GM19240 (cell line): ENCODE measurements at regions not wholly inside any gene's neighbourhood (a gene's known extent, or its start where the extent isn't known, plus 50 kb on each side); places are given as distances from the start of the nearest gene placed in this dataset.

ENCODE experiments used
- DNase-seq: peaks from one replicate; pipeline ENCODE4 v3.0.0; 2011; ENCODE audit warnings: low spot score; ENCODE audit not compliant: insufficient read length

DNA sequence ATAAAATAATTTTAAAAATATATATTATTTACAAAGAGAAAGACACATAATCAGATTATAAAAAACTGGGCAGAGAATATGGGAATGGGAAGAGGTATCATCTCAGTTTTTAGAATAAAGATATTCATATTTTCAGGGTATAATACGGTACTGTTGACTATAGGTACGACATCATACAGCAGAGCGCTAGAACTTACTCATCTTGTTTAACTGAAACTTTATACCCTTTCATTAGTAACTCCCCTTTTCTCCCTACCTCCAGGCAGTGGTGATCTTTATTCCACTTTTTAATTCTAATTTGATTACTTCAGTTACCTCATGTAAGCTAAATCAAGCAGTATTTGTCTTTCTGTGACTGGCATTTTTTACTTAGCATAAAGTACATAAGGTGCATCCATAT lies 742.1 kb downstream of the MTRR start:
- DNase-seq: no peak

DNA sequence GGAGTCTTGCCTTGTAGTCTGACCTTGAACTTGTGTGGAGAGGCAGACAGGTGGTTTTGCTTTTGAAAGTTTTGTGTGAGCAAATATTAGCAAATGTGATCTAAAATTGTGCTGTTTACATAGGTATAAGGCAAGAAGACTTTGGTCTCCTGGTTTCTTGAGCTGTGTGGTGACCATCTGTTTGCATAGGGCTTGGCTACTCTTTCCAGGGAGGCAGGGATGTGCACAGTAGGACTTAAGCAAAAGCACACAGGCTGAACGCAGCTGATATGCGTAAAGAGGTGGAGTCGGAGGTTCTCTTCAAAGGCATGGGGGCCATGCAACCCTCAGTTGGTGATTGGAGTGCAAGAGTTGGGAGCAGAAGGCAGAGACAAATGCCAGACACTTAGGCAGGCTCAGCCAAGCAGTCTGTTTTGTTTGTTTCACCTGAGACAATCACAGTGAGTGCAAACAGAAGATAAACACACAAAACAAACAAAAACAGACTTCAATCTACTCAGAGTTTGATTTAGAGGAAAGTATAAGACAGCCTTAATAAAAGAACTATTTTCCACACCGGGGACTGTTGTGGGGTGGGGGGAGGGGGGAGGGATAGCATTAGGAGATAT lies 744.2 kb downstream of the MTRR start:
- DNase-seq: no peak

DNA sequence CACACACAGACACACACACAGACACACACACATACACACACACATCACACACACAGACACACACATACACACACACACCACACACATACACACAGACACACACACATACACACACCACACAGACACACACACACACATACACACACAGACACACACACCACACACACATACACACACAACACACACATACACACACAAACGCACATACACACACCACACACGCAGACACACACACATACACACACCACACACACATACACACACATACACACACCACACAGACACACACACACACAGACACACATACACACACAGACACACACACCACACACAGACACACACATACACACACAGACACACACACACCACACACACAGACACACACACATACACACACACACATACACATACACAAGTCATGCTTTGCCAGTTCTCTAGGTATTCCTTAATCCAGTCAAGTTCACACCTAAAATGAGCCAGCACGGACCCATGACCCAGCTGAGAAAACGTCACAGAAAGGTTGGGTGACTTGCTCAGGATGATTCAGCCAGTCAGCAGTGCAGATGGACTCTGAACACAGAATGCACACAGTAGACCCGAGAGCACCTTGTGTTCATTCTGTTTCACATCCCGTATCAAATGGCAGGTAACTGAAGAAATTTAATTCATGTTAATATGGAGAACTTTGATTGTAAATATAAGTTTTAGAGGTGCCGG lies 746.4 kb downstream of the MTRR start:
- DNase-seq: no peak

DNA sequence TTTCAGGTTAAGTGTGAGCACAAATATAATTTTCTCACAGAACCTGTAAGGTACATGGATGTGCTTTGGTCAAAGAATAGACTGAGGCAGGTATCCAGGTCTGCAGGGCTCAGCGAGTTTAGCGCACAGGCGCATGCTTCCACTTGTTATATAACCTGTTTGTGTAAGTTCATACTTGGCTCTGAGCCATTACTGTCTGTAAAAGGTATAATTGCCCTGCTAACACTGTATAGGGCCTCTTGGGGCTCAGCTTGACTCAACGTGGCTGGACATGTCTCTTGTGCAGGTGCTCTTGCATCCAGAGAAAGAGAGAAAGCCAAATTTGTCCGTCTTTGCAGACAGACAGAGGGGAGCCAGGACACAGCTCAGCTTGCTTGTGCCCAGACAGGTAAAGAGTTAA lies 759.6 kb downstream of the MTRR start:
- DNase-seq: no peak

DNA sequence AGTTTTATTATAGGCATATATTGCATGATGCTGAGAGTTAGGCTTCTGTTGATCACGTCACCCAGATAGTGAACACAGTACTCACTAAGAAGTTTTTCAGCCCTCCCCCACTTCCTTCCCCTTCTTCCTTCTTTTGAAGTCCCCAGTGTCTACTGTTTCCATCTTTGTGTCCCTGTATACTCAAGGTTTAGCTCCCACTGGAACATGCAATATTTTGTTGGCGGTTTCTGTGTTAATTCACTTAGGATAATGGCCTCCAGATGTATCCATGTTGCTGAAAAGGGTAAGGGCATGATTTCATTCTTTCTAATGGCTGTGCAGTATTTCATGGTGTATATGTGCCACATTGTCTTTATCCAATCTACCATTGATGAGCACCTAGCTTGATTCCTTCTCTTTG lies 764.3 kb downstream of the MTRR start:
- no peak for DNase-seq

DNA sequence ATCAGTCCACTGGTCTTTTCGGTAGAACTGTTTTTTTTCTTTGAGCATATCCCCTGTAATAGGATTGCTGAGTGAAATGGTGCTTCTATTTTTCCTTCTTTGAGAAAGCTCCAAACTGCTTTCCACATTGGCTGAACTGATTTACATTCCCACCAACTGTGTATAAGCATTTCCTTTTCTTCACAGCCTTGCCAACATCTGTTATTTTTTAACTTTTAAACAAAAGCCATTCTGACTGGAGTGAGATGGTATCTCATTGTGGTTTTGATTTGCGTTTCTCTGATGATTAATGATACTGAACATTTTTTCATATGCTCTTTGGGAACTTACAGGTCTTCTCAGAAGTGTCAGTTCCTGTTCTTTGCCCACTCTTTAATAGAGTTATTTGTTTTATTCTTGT lies 764.7 kb downstream of the MTRR start:
- DNase-seq: no peak

DNA sequence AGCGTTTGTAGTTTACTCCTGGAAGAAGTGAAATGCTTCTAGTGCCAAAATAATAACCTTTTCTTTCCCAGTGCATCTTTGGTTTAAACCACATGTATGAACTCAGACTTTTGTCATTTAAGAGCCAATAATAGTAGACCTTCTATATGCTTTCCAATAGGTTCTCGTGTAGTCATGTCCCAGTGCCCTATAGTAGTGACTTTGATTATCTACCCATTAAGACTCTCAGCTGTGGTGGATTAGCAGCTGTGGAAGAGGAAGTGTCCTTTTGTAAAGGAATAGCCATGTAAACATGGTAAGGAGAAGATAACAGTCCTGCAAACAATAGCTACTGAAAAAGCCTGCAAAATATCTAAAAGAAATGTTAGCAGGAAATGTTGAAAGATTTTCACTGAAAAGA lies 765.3 kb downstream of the MTRR start:
- DNase-seq: no peak

DNA sequence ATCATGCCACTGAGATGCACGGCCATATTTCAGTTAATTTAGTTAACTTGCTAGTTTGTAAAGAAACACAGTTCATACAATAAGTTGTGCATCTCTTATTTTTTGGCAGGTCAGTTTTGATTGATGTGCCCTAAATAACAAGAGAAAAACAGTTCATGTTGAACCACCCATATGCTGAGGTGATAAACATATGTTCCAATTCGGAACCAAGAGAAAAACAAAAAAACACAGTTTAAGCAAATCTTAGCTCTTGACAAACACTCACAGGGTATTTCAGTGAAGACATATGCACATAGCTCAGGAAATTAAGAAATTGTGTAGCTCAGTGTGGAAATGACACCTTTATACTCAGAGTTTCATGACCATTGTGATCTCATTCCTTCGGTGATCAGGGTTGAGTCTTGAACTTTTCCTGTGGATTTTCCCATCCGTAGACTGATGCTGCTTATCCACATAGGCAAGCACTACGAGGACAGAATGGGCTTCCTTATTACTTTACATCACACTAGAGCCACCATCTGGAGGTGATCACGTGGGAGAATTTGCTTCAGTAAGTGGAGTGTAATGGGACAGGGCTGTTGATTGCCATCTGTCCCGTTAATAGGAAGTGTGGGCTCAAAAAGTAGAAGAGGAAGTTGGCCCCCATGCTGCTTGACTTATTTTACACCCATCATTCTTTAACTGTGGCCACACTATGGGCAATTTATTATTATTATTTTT lies 773.0 kb downstream of the MTRR start:
- no peak for DNase-seq

DNA sequence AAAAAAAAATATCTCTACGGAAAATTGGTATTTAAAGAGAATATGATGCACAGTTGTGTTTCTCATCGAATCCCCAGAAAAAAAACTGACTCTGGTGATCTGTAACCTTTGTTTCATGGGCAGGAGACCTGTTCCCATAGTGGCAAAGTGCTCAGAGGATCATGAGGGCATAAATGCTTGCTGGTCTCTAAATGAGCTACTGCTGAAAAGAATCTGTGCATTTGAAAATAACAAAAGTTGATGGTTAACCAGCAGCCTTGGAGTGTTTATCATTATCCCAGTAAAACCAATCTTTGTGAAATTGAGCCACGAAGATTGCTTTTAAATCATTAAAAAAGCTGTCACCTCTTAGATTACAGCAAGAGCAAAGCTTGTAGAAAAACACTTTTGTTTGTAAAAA lies 775.4 kb downstream of the MTRR start:
- DNase-seq: no peak

DNA sequence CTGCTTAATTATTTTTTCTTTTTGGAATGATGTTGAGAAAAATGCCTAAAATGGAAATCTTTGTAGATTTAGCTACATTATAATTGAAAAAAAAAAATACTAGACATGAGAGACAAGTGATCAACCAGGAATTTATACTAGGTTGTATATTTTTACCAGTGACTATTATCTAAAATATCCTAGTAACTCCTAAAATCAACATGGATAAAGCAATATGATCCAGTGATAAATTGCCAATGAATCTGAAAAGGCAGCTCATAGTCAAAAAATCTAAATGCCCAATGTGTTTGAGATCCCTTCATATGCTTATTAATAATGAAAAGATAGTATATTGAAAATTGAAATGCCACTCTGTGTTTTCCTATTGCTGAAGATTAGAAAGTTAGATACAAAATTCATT lies 778.2 kb downstream of the MTRR start:
- DNase-seq: no peak

DNA sequence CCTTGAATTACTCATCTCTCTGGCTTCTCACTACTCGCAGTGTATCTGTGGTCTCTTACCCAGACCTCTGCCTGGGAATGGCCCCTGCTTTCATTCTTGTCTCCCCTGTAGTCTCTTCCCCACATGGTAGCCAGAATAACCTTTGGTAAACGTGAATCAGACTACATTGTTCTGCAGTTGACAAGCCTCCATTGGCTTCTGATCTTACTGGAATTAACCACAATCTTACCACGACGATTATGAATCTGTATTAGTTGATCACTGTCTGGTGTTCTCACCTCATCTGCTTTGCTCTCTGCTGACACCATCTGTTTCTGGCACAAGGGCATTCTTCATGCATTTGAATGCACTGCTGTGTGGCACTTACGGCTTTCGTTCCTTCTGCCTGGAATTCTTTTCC lies 781.2 kb downstream of the MTRR start:
- DNase-seq: no peak

DNA sequence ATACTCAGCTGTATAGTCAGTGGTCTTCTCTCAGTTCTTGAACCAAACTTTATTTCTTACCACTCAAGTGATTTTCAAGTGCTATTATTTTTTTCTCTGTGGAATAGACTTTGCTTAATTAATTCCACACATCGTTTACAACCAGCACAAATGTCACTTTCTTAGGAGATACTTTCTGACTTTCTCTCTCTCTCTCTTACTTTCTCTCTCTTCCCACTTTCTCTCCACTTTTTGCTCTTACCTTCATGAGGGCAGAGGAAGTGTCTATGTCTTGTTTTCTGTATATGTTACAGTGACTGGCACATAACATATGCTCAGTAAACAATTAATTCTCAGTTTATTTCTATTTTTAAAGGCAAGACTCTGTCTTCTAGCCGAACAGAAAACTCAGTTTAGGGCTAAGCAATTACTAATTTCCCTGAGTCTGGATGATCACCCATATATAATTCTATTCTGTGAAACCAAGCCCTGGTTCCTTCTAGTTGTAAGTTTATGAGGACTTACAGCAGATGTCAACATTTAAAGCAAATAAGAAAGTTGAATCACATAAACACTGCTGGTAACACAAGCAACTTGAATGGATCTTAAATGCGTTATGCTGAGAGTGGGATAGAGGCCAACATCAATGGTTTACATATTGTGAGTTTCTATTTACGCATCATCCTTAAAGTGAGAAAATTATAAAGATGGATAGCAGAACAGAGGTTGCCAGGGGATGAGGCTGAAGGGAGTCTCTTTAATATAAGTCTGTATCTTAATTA lies 791.4 kb downstream of the MTRR start:
- DNase-seq: no peak

DNA sequence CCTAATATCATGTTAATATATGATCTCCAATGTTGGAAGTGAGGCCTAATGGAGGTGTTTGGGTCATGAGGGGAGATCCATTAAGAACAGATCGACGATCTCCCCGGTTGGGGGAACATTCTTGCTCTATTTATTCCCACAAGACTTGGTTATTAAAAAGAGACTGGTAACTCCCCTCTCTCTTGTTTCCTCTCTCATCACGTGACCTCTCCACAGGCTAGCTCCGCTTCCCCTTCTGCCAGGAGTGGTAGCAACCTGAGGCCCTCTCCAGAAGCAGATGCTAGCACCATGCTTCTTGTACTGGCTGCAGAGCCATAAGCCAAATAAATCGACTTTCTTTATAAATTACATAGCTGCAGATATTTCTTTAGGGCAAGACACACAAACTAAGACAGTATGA lies 794.4 kb downstream of the MTRR start:
- no peak for DNase-seq

DNA sequence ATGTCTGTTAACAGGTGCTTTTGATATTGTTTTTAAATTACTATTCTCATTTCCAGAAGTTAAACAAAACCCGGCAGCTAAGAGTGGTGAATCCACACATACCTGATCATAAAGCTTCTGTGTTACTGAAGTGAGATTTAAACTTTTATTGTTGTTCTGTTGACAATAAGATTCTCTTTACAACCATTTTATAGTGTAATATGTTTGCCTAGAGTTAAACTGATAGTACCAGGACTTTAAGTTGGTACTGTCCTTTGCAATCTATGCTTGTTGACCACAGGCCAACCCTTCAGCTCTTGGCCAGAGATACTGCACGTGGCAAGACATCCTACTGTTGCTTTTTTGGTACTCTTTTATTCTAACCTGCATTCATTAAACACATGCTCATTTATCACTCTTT lies 806.2 kb downstream of the MTRR start:
- DNase-seq: no peak

DNA sequence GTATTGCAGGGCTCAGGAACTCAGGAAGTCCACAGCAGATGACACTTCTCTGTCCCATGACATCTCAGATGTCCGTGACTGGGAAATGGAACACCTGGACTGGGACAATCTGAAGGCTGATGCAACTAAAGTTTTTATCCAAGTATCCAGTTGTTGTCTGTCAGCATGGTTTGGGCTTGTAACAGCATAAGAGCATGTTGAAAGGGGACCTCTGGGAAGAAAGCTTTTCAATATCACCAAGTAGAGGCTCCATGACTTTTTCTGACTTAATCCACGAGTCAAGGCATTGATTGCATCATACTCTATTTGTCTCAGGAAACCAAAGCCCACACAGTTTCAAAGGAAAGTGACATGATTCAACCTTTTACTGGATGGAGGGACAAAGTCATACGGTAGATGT lies 807.7 kb downstream of the MTRR start:
- DNase-seq: no peak

DNA sequence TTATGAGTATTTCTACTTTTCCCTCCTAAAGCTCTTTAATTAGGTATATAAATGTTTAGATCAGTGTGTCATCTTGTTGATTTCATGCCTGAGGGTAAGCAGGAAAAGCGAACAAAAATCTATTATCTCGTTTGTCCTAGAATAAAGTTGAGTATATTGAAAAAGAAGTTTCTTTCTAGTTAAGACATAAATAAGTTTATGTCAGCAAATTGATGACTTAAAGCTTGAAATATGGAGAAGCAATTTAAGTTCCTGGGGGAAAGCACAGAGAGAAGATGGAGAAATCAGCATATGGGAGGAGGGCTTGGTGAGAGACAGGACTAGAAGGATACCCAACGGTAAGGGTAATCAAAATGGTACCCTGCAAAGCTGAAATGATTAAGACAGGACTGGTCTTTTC lies 813.4 kb downstream of the MTRR start:
- DNase-seq: no peak

DNA sequence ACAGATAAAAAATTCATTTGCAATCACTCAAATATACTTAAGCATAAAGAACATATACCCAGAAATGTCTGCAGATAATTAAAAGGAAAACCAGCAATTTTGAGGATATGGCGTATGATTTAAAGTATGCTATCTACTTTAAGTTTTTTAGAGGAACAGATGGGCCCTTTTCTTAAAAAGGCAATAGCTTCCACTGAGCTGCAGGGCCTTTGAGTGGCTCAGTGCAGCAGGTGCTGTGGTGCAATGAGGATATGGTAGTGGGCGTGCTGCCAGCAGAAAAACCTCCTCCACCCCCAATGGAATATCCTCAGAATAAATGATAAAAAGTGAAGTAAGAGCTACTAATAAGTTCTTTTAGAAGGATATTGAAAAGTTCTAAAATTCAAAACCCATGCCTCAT lies 814.5 kb downstream of the MTRR start:
- no peak for DNase-seq

DNA sequence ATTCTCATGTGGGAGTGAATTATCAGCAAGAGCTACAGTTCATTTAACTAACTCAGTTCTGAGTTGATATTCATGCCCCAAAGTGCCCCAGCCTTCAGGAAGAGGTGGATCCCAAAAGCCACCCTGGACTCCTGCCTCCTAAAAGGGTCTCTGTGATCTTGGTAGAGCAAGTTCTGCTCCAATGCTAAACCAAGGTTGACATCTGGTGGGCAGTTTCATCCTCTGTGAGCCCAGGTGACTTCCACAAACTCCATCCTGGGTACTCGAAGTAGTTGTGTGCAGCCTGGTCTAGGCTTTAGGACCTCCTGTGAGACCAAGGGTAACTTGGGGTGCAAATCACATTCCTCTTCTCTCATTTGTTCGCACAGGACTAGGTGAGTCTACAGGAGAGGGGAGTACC lies 816.8 kb downstream of the MTRR start:
- no peak for DNase-seq

DNA sequence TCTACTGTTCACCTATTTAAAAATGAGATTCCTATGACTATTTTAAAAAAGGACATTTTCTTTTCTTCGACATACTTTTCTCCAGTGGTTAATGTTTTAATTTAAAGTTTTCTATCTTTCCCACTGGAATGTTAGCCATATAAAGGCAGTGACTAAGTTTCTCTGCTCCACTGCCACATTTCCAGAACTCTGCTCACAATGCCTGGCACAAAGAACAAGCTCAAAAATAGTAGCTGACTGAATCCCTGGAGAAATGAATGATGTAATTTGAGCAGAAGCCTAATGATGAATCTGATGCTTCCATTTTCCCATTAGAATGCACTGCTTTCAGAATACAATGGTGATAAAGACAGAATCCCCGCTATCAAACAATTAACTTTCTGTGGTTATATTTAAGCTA lies 817.8 kb downstream of the MTRR start:
- no peak for DNase-seq

DNA sequence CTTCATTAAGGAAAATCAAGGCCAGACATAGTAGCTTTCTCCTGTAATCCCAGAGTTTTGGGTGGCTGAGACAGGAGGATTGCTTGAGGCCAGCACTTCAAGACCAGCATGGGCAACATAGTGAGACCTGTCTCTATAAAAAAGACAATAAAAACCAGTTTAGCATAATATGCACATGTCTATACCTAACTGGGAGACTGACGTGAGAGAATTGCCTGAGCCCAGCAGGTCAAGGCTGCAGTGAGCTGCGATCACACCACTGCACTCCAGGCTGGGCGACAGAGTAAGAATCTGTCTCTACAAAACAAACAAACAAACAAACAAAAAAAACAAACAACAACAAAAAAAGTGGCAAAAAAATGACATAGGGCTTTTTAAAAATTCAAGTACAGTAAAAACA lies 820.8 kb downstream of the MTRR start:
- DNase-seq: no peak

DNA sequence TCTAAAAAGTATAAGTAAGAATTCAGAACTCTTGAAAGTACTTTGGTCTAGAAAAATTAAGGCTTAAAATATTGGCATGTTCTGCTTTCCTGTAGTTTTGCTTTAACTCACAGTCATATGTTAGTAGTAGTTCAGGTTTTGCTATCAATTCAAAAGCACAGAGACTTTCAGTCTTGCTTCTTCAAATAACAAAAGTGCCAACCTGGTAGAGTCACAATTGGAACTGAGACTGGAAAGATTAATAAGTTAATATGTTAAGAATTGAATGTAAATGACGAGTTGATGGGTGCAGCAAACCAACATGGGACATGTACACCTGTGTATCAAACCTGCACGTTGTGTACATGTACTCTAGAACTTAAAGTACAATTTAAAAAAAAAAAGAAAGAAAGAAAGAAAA lies 822.3 kb downstream of the MTRR start:
- DNase-seq: no peak

DNA sequence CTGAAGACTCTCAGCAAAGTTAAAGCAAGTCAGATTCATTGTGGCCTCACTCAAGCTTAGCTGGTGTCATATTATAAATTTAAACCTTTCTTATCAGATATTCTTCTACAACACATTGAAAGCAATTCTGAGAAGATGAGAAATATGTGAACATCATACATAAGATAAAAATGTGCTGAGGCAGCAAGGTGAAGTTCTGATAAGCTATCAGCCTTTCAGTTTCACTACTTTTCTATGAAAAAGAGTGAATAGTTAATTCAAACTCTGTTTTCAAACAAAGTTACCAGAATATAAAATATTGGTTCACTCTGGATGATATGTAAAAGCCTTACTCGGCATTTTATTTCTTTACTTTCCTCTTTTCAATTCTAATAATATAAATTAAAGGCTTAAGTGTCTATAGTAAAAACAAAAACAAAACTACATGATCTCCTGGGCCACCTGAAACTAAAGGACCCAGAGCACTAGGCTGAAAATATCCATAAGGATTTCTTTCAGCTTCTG lies 824.4 kb downstream of the MTRR start:
- no peak for DNase-seq
